GM11168 (cell line): ENCODE measurements at regions not wholly inside any gene's neighbourhood (a gene's known extent, or its start where the extent isn't known, plus 50 kb on each side); places are given as distances from the start of the nearest gene placed in this dataset.

Experiments used
- in situ Hi-C: fragments of 300-500 bp; cut with MboI; formaldehyde crosslinking; loops from one replicate; pipeline ENCODE4 v1.12.0; 2022; ENCODE audit warnings: low sequenced_read_pairs; ENCODE audit not compliant: unreplicated experiment

GRCh38 chr13:62022369-62022768 lies 606.7 kb upstream of the PCDH20 start:
- in situ Hi-C loops, result no loop called here

DNA sequence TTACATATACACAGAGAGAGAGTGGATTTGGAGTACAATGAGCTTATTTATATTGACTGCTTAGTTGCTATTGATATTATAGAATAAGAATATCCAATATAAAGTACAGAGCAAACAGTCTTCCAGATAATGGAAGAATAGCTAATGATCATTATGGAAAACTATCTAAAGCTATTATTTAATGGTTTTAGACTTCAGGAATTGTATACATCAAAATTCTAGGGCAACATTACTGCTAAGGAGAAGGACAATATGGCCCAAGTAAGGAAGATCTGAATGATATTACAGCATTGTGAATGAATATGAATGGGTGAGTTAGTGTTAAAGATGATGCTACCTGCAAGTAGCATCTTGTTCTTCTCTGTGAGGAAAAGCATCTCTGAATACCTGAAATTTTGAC lies 604.2 kb upstream of the PCDH20 start:
- in situ Hi-C loops, result no loop called here

DNA sequence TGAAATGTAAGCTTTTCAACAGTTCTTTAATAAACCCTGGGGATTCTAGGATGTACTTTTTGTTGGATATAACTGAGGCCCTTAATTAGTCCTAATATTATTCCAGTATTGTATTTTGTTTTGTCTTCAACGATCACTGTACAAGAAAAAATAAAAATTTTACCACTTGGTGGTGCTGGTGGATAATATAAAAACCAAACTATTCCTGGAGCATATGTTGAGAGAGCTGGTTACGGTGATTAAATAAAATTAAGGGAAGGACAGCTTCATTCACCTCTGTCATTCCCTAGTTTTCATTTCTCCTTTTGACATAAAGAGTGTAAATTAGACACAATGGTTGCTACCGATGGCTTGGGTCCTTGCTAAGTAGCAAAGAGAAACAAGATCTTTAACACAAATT lies 598.6 kb upstream of the PCDH20 start:
- in situ Hi-C loops, result no loop called here

DNA sequence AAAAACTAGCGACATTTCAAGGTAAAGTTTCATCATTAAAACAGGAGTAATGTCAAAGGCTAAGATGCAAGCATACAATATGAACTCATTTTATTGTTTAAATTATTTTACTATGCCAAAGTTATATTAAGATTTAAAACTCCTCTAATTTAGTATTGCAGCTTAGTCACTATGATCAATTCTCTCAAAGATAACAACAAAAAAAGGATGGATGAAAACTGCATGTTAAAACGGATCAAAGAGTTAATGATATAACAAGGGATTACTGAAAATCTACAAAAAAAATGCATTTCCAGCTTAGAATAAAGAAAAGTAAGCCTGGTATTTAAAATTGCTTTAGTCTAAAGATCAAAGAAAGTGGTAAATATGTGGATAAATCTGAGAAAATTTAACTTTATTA lies 587.8 kb upstream of the PCDH20 start:
- in situ Hi-C loops, result no loop called here

- in situ Hi-C loops, result no loop called here
Observed at GRCh38 chr13:61994174-61994573, 578.5 kb upstream of the PCDH20 start.

DNA sequence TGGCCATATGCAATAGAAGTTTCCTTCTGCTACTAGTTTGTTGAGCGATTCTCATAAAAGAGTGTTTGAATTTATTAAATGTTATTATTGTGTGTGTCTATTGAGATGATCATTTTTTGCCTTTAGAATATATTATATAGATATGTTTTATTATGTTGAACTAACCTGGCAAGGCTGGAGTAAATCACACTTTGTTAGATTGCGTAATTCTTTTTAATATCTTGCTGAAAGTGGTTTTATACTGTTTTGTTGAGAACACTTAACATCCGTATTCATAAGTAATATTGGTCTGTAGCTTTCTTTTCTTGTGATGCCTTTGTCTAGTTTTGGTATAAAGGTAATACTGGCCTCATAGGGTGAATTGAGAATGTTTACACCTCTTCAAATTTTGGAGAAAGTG lies 574.3 kb upstream of the PCDH20 start:
- in situ Hi-C loops, result no loop called here

- in situ Hi-C loops, result no loop called here
Observed at GRCh38 chr13:61988810-61989209, 573.2 kb upstream of the PCDH20 start.

- in situ Hi-C loops, result no loop called here
Observed at GRCh38 chr13:61975001-61975400, 559.4 kb upstream of the PCDH20 start.

DNA sequence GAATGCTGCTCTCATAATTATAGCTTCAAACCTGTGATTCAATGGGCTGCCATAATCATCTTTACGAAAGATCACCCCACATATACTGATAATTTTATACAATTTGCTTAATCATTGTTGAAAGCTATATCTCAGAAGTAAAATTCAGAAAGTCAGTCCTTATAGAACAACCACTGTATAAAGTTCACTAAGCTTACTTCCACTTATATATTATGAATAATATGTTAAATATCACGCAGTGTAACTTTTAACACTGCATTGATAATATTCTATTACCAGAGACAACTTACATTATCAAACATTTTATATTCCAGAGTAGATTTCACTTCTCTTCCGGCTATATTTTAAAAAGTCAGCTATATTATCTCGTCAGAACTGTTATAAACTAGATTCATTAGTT lies 550.1 kb upstream of the PCDH20 start:
- in situ Hi-C loops, result no loop called here

DNA sequence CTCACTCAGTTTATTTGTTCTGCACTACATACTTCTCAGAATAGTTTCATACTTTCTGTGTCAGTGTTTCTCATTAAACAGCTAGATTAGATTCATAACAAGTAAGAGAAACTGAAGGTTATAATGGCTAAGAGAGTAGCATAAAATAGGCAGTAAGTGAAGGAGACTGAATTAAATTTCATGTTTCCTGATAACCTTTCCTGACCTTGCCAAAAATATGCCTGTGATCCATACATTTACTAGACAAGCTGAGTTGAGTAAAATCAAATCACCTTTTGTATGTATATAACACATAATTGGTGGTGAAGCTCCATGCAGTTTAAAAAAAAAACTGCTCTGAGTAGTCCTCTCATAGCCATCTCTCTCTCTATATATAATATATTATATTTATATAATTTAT lies 545.3 kb upstream of the PCDH20 start:
- in situ Hi-C loops, result no loop called here

DNA sequence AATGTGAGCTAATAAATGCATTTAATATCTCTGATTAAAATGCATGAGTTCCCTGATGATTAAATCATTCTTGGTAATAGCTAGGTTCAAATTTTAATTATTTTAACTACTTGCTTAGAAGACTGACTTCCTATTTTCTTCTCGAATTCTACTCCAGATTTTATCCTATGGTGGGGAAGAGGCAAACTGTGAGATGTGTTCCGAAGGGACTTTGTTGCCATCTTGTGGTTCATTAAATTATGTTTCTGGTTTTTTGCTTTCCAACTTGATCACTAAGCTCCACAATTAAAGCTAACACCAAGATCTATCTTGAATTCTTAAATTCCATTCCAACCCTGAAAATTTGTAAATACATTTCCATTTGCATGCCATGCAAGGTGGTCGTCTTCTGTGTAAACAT lies 538.4 kb upstream of the PCDH20 start:
- in situ Hi-C loops, result no loop called here

DNA sequence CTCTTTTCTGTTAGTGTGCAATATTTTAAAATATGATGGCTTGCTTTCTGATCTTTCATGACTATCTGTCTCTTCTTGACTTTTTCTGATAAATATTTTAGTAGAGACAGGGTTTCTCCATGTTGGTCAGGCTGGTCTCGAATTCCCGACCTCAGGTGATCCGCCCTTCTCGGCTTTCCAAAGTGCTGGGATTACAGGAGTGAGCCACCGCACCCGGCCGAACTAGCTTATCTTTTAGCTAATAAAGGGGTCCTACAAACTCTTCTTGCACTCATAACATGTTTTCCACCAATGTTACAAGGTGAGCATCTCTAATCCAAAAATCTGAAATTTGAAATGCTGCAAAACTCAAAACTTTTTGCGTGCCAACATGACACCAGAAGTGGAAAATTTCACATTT lies 535.2 kb upstream of the PCDH20 start:
- in situ Hi-C loops, result no loop called here

DNA sequence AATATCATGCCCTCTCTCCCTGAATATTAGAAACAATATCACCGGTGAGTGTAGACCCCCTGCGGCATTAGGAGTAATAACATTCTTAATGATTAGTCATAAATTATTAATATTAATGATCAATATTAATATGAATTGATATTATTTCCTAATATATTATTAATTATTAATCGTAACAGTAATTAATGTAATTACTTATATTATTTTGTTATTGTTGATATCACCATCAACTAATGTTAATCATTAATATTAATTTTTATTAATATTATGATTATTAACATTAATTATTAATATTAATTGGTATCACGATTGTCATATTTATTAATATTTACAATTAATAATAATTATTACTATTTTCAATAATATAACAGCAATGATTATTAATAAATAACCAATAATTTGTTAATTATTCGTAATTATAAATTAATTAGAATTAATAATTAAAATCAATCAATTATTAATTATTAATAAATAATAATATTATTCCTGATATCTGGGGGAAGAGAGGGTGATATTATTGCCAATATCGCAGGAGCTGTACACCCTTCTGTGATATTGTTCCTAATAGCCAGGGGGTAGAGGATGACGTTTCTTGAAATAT lies 528.8 kb upstream of the PCDH20 start:
- in situ Hi-C loops, result no loop called here

DNA sequence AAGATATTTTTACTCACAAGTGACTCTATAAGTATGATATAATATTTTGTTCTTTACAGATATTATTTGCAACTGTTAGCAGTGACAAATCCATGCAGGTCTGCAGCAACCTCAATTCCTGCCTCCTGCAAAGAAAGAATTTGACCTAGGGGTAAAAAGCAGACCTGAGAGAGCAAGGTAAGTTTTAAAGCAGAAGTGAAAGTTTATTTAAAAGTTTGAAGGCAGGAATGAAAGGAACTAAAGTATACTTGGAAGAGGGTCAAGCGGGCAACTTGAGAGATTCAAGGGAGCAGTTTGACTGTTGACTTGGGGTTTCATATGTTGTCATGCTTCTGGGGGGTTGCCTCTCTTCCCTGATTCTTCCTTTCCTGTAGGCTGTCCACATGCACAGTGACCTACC lies 520.1 kb upstream of the PCDH20 start:
- in situ Hi-C loops, result no loop called here

GRCh38 chr13:61927648-61928047 lies 512.0 kb upstream of the PCDH20 start:
- in situ Hi-C loops, result no loop called here

GRCh38 chr13:61918841-61919240 lies 503.2 kb upstream of the PCDH20 start:
- in situ Hi-C loops, result no loop called here

GRCh38 chr13:61916483-61916882 lies 500.8 kb upstream of the PCDH20 start:
- in situ Hi-C loops, result no loop called here

GRCh38 chr13:61913183-61913582 lies 497.5 kb upstream of the PCDH20 start:
- in situ Hi-C loops, result no loop called here

DNA sequence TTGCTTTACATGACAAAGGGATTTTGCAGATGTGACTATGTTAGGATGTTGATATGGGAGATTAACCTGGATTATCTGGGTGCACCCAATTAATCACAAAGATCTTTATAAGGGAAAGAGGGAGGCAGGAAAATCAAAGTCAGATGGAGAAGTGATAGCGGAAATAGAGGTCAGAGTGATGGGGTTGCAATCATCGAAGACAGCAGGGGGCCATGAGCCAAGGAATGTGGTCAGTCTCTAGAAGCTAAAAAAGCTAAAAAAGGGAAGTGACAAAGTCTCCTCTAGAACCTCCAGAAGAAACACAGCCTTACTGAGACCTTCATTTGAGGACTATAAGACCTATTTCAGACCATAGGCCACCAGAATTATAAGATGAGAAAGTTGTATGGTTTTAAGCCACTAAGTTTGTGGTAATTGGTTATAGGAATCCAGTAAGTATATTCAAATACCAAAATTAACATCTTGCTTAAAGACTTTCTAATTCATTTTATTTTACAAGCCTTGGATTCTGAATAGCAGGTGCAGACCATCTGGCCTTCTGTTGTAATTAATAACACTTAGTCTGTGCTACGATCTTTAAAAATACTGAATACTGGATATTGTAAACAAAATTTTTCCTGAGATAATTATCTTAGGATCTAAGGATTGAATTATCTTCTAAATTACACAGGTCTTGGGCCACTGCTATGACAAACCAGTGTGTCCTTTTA lies 493.4 kb upstream of the PCDH20 start:
- in situ Hi-C loops, result no loop called here

DNA sequence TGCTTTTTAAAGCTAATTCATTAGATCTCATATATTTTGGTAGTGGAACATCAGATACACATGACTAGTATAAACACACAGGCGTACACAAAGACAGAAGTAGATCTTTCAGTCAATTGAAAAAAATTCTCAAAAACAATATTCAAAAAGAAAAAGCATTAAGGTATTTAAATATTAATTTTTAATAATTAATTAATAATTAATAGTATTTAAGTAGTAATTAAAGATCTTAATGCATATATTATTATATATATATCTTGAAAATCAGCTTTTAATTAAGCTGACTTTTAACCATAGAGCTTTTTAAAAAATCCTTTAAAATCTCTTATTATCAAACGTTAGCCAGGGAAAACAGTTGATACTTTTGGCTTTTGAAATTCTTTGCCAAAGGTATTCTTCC lies 489.4 kb upstream of the PCDH20 start:
- in situ Hi-C loops, result no loop called here

DNA sequence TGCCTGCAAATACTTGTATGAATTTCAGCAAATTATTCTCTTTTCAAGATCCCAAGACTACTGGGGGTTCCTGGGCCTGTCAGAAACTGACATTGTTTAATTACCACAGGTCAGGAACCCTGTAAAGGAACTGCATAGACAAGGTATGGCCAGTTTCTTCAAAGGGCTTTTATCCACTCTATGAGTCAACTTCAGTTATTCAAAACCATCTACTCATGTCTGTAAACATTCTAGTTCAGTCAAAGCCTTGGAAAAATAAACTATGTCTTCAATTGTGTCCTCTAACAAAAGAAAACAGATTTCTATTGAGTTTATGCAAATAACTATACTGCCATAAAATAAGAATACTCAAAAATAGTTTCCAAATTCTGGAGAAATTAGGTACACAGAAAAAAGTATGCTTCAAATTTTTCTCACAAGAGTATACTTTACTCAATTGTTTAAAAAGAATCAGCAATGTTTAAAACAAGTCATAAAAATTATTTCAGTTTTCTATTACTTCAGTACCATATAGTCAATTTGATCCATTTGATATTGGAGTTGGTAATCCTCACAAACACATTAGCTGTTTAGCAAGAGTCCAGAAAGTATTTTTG lies 486.4 kb upstream of the PCDH20 start:
- in situ Hi-C loops, result no loop called here

- in situ Hi-C loops, result no loop called here
Observed at GRCh38 chr13:61900033-61900432, 484.4 kb upstream of the PCDH20 start.
